ENCODE measurements at regions not wholly inside any gene's neighbourhood (a gene's known extent, or its start where the extent isn't known, plus 50 kb on each side); places are given as distances from the start of the nearest gene placed in this dataset.
"Not testable (repeated sequence)": the region's sequence is repeated elsewhere in the genome, so short reads cannot be mapped to it uniquely, and the experiment has no call there.

DNA sequence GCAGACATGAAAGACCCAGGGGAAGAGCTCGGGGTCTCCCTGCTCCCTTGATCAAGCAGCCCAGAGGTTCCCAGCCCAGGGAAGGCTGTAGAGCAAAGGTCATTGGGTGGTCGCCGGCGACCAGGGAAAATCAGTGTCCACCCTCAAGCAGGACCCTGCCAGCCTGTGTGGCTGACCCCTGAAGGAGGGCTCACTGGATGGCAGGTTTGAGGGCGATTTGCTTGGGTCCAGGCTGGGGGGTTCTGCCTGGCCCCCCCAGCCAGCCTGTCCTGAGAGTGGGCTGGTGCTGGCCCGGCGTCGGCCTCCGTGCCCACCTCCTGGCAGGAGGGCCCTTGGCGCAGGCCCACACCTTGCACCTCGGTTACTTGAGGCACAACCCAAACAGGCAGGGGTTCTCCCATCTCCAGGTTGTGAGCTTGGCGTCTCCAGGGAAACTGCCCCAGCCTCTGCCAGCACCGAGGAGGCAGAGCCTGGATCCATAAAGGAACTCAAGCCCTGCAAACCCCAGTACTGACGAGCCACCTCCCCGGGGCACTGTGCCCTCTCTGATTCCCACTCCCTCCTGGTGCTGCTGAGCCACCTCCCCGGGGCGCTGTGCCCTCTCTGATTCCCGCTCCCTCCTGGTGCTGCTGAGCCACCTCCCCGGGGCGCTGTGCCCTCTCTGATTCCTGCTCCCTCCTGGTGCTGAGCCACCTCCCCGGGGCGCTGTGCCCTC is 329.0 kb upstream of the SFSWAP start:
- no peak for DNase-seq

DNA sequence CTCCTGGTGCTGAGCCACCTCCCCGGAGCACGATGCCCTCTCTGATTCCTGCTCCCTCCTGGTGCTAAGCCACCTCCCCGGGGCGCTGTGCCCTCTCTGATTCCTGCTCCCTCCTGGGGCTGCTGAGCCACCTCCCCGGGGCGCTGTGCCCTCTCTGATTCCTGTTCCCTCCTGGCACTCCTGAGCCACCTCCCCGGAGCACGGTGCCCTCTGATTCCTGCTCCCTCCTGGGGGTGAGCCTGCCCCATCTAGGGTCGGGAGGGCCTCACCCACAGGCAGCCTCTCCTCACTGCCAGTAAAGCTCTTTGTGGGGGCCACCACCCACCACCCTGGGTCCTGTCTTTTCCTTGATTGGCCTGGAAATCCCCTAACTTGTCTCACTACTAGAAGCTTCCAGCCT is 327.6 kb upstream of the SFSWAP start:
- no peak for DNase-seq

- DNase-seq = no peak
Measured at GRCh38 chr12:131383741-131384543, 326.9 kb upstream of the SFSWAP start.

DNA sequence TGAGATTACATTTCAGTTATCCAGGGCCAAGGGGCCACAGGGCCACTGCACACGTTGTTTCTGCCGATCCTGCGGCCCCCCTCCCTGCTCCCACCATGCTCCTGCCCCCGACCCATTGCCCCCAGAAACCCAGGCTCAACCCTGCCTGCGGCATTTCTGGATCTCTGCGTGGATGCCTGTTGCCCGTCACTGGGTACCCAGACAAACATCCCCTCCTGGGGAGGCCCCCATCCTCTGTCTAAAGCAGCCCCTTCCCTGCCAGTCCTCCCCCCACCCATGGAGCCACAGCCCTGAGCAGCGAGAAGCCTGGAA is 326.4 kb upstream of the SFSWAP start:
- no peak for DNase-seq

- no peak for DNase-seq
Measured at GRCh38 chr12:131385313-131386166, 325.4 kb upstream of the SFSWAP start.

GRCh38 chr12:131386167-131386521 is 324.7 kb upstream of the SFSWAP start:
- no peak for DNase-seq

GRCh38 chr12:131386781-131387180 is 324.1 kb upstream of the SFSWAP start:
- no peak for DNase-seq

DNA sequence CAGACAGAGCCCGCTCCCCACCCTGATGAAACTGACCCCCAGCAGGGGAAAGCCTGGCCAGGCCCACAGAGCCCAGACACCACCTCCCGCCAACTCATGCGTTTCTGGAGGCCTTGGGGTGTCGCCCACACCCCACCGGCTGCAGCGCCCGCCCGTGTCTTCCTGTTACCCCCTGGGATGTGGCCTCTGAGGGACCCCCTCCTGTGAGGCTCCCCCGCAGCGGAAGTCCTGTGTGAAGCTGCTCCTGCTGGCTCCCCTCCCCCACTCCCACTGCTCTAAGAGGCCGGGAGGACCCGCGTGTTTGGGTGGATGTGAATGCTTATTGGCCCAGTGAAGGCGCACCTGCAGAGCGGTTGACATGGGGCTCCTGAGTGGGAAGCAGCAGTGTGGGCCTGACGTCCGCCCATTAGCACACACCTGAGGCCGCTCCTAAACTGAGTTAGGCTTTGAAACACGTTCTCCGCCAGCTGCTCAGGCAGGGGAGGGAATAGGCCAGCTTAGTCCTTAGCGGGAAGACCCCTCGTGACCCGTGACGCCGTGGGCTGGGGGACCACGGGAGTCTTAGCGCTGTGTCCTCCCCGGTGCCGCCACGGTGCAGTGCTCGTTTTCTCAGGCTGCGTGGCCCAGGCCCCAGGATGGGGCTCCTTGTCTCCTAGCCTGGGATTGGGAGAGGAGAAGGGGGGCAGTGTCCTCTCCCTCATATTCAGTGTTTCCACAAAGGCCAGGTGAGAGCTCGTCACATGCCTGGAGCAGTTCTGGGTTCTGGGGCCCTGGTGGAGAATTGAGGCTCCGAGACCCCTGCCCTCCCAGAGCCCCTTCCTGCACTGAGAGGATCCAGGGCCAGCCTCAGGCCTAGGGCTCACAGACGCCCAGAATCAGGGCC is 323.4 kb upstream of the SFSWAP start:
- DNase-seq = no peak

- not testable (repeated sequence) for DNase-seq
Measured at GRCh38 chr12:131388164-131389053, 322.5 kb upstream of the SFSWAP start.

DNA sequence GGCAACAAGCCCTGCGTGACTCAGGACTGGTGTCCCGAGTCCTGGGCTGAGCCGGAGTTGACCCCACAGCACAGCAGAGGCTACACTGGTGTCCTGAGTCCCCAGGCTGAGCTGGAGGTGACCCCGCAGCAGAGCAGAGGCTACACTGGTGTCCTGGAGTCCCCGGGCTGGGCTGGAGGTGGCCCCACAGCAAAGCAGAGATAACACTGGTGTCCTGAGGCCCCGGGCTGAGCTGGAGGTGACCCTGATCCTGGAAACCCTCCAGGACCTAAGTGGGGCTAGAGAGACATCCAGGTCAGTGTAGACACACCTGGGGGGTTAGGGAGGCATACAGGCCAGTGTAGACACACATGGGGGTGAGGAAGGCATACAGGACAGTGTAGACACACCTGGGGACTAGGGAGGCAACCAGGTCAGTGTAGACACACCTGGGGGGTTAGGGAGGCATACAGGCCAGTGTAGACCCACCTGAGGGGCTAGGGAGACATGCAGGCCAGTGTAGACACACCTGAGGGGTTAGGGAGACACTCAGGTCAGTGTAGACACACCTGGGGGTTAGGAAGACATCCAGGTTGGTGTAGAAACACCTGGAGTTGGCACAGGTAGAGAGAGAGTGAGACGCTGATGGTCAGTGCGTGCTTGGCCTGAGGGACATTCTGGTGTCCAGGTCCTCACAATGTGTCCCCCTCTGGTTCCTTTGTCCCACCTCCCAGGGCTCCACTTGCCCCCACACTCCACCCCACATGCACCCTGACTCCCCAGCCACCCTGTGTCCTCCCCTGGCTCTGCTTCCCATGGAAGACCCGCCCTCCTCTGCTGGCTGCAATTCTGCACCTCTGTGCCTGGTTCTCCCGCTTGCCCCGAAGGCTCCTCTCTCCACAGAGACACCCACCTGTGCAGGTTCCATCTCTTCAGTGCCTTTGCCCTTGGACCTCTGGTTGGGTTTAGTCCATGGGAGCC is 321.6 kb upstream of the SFSWAP start:
- DNase-seq = no peak

DNA sequence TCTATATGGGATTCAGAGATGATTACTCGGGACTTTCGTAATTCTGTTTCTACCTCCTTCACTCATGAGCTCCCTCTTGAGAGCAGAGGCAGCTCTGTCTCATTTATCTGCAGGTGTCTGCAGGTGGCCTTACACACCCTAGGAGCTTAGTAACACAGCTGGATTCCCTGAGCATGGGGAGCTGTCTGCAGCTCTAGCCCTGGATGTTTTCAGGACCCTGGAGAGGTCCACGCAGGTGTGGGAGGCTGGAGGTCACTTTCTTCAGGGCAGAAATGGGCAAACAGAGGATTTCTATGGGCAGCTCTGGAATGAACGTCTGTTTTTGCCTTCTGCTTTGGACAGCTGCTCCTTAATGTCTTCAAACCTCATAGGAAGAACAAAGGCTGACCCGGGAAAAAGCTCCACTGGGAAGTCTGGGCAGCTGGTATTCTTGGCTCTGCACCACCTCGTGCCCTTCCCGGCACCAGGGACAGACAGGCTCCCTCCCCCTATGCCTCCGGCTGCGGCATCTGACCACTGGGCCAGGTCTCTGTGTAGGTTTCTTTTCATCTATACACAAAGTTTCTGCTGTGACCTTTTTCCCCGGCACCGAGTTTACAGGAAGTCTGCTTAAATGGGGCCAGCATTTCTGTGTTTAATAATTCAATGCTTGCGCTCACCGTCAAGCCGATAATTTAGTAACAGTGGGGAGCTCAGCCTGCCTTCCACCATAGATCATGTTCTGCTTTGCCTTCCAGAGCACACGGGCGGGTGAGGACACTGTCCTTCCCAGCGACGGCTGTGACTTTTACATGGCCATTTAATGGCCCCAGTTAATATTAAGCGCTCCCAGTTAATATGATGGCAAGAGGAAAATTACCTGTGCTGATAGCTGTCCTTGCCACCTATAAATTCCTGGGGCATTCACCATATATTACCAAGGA is 320.2 kb upstream of the SFSWAP start:
- DNase-seq = no peak

GRCh38 chr12:131391399-131391798 is 319.5 kb upstream of the SFSWAP start:
- no peak for DNase-seq

GRCh38 chr12:131394752-131395151 is 316.1 kb upstream of the SFSWAP start:
- DNase-seq = not testable (repeated sequence)

DNA sequence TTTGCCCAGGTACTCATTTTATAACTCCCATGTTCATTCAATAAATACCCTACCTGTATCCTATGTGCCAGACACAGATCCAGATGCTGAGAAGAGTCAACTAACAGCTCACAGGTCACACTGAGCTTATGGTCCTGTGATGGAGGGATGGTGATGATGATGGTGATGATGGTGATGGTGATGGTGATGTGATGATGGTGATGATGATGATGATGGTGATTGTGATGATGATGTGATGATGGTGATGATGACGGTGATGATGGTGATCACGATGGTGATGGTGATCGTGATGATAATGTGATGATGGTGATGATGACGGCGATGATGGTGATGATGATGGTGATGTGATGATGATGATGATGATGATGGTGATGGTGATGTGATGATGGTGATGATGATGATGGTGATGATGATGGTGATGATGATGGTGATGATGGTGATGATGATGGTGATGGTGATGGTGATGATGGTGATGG is 315.6 kb upstream of the SFSWAP start:
- not testable (repeated sequence) for DNase-seq

DNA sequence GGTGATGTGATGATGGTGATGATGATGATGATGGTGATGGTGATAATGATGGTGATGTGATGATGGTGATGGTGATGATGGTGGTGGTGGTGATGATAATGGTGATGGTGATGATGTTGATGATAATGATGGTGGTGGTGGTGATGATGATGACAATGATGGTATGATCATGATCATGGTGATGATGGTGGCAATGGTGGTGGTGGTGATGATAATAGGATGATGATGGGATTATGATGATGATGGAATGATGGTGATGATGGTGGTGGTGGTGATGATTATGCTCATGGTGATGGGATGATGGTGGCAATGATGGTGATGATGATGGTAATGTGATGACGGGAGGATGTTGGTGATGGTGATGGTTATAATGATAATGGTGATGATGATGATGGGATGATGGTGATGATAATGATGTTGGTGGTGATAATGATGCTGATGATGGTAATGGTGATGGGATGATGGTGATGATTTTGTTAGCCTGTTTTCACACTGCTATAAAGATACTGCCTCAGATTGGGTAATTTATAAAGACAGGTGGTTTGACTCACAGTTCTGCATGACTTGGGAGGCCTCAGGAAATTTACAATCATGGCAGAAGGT is 314.8 kb upstream of the SFSWAP start:
- no peak for DNase-seq

GRCh38 chr12:131397493-131398181 is 313.3 kb upstream of the SFSWAP start:
- no peak for DNase-seq

- no peak for DNase-seq
Measured at GRCh38 chr12:131399000-131399399, 311.9 kb upstream of the SFSWAP start.
